ENCODE measurements at regions not wholly inside any gene's neighbourhood (a gene's known extent, or its start where the extent isn't known, plus 50 kb on each side); places are given as distances from the start of the nearest gene placed in this dataset.
"Not testable (repeated sequence)": the region's sequence is repeated elsewhere in the genome, so short reads cannot be mapped to it uniquely, and the experiment has no call there.

DNA sequence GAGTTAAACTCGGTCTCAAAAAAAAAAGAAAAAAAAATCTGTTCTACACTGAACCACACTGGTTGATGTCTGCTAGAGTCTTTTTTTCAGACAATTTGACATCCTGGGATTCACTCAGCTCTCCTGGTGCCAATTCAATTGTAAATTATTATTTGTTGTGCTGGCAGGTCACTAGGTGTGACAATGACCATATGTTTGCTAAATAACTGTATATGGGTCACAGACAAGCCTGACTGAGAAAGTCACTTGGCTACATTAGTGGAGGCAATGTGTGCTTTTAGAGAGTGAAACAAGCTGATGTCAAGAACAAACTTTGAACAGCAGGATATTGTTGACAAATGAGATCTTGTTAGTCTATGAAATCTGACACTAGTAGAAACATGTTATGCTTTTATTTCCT is 1379.1 kb downstream of the ZPLD1 start:
- no peak for DNase-seq

GRCh38 chr3:103818398-103818797 is 1383.6 kb downstream of the ZPLD1 start:
- no peak for DNase-seq

- DNase-seq, result no peak
These were observed 1384.0 kb downstream of the ZPLD1 start for GRCh38 chr3:103818800-103819199.

- no peak for DNase-seq
These were observed 1390.8 kb downstream of the ZPLD1 start for GRCh38 chr3:103825586-103825985.

DNA sequence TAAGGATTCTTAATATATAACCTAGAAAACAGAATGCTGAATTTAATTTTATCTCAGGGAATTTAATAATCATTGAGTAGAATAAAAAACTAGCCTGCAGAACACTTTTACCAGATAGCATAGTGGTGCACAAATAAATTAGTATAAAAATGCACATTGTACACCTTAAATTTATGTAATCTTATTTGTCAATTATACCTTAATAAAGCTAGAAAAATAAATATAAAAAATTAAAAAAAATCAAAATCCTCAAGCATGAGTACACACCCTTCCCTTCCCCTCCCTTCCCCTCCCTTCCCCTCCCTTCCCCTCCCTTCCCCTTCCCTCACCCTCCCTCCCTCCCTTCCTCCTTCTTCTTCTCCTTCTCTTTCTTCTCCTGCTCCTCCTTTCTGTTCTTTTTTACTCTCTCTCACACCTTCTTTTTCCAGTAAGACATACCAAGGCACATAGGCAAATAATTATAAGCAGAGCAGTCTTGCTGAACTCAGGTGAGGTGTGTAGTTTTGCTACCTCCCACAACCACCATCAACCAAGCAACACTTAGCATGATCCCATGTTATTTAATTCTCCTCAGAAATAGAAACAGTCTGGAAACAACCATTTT is 1395.0 kb downstream of the ZPLD1 start:
- no peak for DNase-seq

GRCh38 chr3:103847081-103848062 is 1412.6 kb downstream of the ZPLD1 start:
- DNase-seq, result no peak

GRCh38 chr3:103851793-103852192 is 1417.0 kb downstream of the ZPLD1 start:
- DNase-seq, result no peak

DNA sequence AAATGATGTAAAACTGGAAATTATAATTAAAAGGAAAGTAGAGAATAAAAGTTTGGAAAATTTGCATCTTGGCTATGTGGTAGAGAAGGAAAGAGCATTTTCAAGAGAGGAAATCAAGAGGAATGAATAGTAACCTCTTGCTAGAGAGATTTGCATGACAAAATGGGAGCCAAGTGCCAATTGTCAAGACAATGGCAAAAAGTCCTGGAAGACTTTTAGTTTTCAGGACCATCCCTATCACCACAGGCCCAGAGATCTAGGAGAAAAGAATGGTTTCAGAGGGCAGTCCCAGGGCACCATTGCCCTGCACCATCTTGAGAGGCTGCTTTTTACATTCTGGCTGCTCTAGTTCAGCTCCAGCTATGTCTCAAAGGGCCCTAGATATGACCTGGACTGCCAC is 1427.6 kb downstream of the ZPLD1 start:
- DNase-seq, result no peak

GRCh38 chr3:103863381-103863780 is 1428.6 kb downstream of the ZPLD1 start:
- no peak for DNase-seq

DNA sequence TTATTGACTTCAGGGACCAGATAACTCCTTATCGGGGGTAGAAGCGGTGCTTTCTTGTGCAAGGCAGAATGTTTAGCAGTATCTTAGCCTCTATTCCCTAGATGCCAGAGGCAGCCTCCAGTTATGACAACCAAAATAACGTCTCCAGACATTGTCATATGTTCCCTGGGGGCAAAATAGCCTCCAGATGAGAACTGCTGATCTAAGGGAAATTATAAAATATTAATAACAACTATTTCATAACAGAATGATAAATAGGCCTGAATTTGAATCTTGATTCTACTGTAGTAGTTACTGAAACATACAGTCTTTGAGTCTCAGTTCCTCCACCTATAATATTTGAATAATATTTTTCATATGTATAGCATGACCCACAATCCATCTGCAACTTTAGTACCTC is 1431.3 kb downstream of the ZPLD1 start:
- no peak for DNase-seq

GRCh38 chr3:103873021-103873420 is 1438.2 kb downstream of the ZPLD1 start:
- no peak for DNase-seq

DNA sequence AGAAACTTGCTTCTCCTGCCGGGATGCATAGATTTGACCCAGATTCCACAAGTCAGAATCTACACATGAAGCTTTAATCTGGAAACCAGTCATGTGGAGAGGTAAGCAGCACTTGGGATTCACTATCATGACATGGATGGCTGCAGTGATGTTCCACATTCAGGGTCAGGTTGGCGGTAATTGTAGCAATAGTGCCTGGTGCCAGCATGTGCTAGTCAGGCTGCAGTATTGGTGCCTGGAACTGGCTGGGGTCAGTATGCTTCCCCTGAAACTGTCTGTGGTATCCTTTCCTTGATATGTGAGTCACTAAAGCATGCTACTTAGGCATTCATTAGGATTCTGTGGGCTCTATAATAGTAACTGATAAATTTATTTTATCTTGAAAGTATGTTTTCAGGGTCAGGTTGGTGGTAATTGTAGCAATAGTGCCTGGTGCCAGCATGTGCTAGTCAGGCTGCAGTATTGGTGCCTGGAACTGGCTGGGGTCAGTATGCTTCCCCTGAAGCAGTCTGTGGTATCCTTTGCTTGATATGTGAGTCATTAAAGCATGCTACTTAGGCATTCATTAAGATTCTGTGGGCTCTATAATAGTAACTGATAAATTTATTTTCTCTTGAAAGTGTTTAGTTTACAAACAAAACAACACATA is 1439.2 kb downstream of the ZPLD1 start:
- no peak for DNase-seq

GRCh38 chr3:103881809-103882208 is 1447.0 kb downstream of the ZPLD1 start:
- DNase-seq, result not testable (repeated sequence)

DNA sequence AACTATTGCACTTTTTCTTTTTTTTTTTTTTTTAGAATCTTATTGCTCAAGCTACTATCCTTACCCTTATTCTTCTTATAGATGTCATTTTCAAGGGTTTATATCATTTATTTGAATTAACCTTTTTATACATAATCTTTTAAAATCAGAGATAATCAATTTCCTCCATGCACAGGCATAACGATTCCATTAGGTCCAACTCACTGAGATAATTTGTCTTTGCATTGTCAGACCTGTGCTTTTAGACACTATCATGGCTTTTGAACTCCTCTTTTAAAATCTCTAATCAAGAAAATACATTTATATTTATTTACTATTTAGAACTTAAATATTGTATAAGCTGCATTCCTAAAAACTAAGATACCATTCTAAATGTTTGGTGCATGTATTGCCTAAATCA is 1454.9 kb downstream of the ZPLD1 start:
- DNase-seq, result no peak

- peak; percentile 0 for DNase-seq
These were observed 1459.5 kb downstream of the ZPLD1 start for GRCh38 chr3:103894162-103894822.

GRCh38 chr3:103899328-103899727 is 1464.5 kb downstream of the ZPLD1 start:
- no peak for DNase-seq

GRCh38 chr3:103904991-103905390 is 1461.7 kb upstream of the ALCAM start:
- no peak for DNase-seq

DNA sequence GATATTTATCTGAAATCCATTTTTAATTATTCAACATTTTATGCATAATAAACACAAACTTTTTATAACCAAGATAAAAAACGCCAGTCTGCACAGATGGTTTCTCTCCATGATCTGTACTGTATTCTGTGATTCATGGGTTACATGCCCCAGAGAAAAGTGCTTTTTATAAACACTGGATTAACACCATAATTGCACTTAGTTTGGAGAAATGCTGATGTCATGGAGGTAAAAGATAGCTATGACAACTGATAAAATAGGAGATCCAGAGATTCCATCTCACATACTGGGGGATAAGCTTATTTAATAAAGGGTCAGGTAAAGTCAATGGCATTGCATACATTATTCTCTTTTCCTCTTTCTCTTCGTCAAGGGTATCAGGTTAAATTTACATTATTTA is 1460.4 kb upstream of the ALCAM start:
- DNase-seq, result no peak

GRCh38 chr3:103906808-103907207 is 1459.9 kb upstream of the ALCAM start:
- no peak for DNase-seq

- DNase-seq, result no peak
These were observed 1459.1 kb upstream of the ALCAM start for GRCh38 chr3:103907567-103907966.

- no peak for DNase-seq
These were observed 1457.3 kb upstream of the ALCAM start for GRCh38 chr3:103909395-103909794.

- DNase-seq, result no peak
These were observed 1448.4 kb upstream of the ALCAM start for GRCh38 chr3:103918336-103918735.

- no peak for DNase-seq
These were observed 1447.4 kb upstream of the ALCAM start for GRCh38 chr3:103919327-103919726.
